ENCODE measurements at regions not wholly inside any gene's neighbourhood (a gene's known extent, or its start where the extent isn't known, plus 50 kb on each side); places are given as distances from the start of the nearest gene placed in this dataset.
A peak's percentile ranks its signal among the peaks of the same experiment; 100 is the strongest.
"Not testable (repeated sequence)": the region's sequence is repeated elsewhere in the genome, so short reads cannot be mapped to it uniquely, and the experiment has no call there.

DNA sequence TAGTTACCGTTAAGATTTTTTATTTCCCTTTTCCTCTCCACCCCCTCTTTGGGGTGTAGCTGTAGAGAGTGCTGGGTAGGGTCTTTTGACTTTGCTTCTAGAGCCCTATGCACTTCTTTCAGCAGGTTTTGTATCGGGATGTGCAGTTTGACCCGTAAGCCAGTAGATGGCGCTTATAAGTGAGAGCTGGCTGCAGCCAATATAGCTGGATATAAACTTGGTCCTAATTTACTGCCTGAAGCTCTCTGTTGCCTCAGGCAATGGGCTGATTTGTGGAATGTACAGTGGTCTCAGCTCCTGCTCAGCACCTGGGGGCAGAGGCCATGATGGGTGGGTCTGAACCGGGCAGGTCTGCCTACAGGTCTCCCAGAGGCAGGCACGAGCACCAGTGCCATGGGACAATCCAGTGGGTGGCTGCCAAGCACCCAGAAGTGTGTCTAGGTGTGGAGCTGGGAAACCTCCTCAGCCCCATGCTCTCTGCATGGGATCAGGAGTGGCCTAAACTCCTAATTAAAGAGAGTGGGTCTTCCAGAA, 146.5 kb downstream of the SPANXN1 start:
- no peaks in the 10 kb centered on the region for H3K4me1 Mint-ChIP-seq
- H3K4me3 Mint-ChIP-seq: no peak overlapping the region
- peaks cover 58% of the 10 kb centered on the region for H3K9me3 Mint-ChIP-seq
- TF ChIP-seq, protein P1, sequence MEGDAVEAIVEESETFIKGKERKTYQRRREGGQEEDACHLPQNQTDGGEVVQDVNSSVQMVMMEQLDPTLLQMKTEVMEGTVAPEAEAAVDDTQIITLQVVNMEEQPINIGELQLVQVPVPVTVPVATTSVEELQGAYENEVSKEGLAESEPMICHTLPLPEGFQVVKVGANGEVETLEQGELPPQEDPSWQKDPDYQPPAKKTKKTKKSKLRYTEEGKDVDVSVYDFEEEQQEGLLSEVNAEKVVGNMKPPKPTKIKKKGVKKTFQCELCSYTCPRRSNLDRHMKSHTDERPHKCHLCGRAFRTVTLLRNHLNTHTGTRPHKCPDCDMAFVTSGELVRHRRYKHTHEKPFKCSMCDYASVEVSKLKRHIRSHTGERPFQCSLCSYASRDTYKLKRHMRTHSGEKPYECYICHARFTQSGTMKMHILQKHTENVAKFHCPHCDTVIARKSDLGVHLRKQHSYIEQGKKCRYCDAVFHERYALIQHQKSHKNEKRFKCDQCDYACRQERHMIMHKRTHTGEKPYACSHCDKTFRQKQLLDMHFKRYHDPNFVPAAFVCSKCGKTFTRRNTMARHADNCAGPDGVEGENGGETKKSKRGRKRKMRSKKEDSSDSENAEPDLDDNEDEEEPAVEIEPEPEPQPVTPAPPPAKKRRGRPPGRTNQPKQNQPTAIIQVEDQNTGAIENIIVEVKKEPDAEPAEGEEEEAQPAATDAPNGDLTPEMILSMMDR (IDR thresholded peaks at IDR 0.05): peak; percentile 19
- no peaks in the 10 kb centered on the region for H3K36me3 Mint-ChIP-seq (ENCODE audit: low read depth)
- peaks cover 3% of the 10 kb centered on the region for H3K27me3 Mint-ChIP-seq (ENCODE audit: low read depth, poor library complexity)
- no peak overlapping the region for H3K27ac Mint-ChIP-seq
- no peak for DNase-seq

DNA sequence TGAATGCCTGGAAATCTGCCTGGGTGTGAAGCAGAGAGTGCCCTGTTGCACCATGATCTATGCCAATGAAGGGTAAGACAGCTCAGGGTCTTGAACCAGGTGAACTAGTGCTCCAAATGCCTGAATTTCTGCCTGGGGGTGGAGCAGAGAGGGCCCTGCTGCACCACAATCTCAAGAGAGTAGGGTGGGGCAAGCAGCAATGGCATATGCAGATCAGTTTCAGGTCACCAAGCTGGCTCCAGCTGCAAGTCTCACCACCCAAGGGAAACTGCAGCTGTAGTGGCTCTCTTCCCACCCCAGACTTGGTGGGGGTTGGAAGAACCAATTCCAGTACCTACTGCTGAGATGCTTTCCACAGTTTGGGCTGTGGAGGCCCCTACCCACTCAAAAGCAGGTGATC, 147.0 kb downstream of the SPANXN1 start:
- Mint-ChIP-seq H3K27ac (no peak overlapping the region), H3K9me3 (peaks cover 63% of the 10 kb centered on the region), H3K4me1 (no peaks in the 10 kb centered on the region), H3K4me3 (no peak overlapping the region), H3K36me3 (ENCODE audit: low read depth) (no peaks in the 10 kb centered on the region), H3K27me3 (ENCODE audit: low read depth, poor library complexity) (peaks cover 3% of the 10 kb centered on the region)
- TF ChIP-seq, protein P1 (IDR thresholded peaks at IDR 0.05): no peak
- DNase-seq: no peak

DNA sequence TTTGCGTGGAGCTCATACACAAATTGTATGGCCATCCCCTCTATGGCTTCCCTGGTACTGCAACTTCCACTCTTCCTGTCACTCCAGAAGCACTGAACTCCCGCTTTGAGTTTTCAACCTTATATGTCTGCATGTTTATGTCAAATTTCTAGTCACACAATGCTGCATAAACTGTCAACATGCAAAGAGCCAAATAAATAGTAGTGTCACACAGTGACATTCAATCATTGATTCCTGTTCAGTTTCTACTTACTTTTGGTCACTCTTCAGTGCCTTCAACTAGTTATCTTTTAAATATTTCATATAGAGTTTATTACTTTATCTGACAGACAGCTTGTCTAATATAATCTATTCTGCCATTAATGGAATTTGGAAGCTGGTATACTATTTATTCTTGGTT, 149.3 kb downstream of the SPANXN1 start:
- Mint-ChIP-seq H3K27ac (no peak overlapping the region), H3K36me3 (ENCODE audit: low read depth) (no peaks in the 10 kb centered on the region), H3K9me3 (peaks cover 49% of the 10 kb centered on the region), H3K4me1 (no peaks in the 10 kb centered on the region), H3K27me3 (ENCODE audit: low read depth, poor library complexity) (peaks cover 3% of the 10 kb centered on the region), H3K4me3 (no peak overlapping the region)
- no peak for DNase-seq
- TF ChIP-seq, protein P1 (IDR thresholded peaks at IDR 0.05): no peak

DNA sequence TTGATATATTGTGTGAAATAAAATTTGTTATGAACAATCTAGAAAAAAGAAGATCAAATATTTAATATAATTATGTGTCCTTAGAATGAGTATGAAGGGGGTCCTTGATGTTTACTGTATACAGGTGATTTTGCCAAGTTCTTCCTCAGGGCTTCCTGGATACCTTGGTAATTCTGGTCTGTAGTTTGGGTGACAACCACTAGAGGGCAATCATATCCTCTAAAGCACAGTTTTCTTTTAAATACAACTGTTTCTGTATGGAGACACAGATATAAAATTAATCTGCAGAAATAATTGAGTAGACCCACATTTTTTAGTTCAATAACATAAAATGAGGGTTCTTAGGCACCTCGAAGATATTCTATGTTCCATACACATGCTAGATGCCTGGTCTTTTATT, 157.7 kb downstream of the SPANXN1 start:
- Mint-ChIP-seq H3K27ac (no peak overlapping the region), H3K27me3 (ENCODE audit: low read depth, poor library complexity) (no peaks in the 10 kb centered on the region), H3K4me3 (no peak overlapping the region), H3K9me3 (peaks cover 17% of the 10 kb centered on the region), H3K36me3 (ENCODE audit: low read depth) (no peaks in the 10 kb centered on the region), H3K4me1 (no peaks in the 10 kb centered on the region)
- TF ChIP-seq, protein P1 (IDR thresholded peaks at IDR 0.05): peak; percentile 71
- DNase-seq: peak; percentile 12

DNA sequence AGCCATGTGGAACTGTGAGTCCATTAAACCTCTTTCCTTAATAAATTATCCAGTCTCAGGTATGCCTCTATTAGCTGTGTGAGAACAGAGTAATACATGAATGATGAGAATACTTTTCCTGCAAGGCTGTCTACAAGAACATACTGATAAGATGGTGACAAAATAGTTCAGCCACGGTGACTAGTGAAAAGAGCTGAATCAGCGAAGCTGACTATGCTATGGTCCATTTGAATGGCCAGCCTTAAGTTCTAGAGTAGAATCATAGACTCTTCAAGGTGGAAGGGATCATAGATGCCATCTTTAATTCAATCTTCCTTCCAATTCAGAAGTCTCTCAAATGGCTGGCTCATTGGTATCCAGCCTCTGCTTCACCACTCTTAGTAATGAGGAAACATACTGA, 163.3 kb downstream of the SPANXN1 start:
- H3K4me1 Mint-ChIP-seq: no peaks in the 10 kb centered on the region
- DNase-seq: no peak
- no peaks in the 10 kb centered on the region for H3K36me3 Mint-ChIP-seq (ENCODE audit: low read depth)
- H3K9me3 Mint-ChIP-seq: peaks cover 28% of the 10 kb centered on the region
- TF ChIP-seq, protein P1 (IDR thresholded peaks at IDR 0.05): no peak
- no peak overlapping the region for H3K4me3 Mint-ChIP-seq
- peaks cover 2% of the 10 kb centered on the region for H3K27me3 Mint-ChIP-seq (ENCODE audit: low read depth, poor library complexity)
- no peak overlapping the region for H3K27ac Mint-ChIP-seq

DNA sequence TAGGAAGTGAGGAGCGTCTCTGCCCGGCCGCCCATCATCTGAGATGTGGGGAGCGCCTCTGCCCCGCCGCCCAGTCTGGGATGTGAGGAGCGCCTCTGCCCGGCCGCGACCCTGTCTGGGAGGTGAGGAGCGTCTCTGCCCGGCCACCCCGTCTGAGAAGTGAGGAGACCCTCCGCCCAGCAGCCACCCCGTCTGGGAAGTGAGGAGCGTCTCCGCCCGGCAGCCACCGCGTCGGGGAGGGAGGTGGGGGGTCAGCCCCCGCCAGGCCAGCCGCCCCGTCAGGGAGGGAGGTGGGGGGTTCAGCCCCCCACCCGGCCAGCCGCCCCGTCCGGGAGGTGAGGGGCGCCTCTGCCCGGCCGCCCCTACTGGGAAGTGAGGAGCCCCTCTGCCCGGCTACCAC, 188.9 kb downstream of the SPANXN1 start:
- not testable (repeated sequence) for DNase-seq; H3K36me3 Mint-ChIP-seq (ENCODE audit: low read depth)

More for the DNA sequence above, 188.9 kb downstream of the SPANXN1 start:
- H3K4me3 Mint-ChIP-seq; H3K27me3 Mint-ChIP-seq (ENCODE audit: low read depth, poor library complexity); H3K27ac Mint-ChIP-seq; H3K4me1 Mint-ChIP-seq: not testable (repeated sequence)
- H3K9me3 Mint-ChIP-seq: peaks cover 31% of the 10 kb centered on the region
